NOMO-1 treated with dmso at 0.1 percent for 144 hours (cell line): ENCODE measurements at regions not wholly inside any gene's neighbourhood (a gene's known extent, or its start where the extent isn't known, plus 50 kb on each side); places are given as distances from the start of the nearest gene placed in this dataset.
"Not testable (repeated sequence)": the region's sequence is repeated elsewhere in the genome, so short reads cannot be mapped to it uniquely, and the experiment has no call there.

ENCODE experiments used
- DNase-seq: peaks from one replicate; lab custom pipeline; 2025; ENCODE audit not compliant: unreplicated experiment; lab: John Stamatoyannopoulos, UW

GRCh38 chr5:104456122-104456521 is 893.5 kb upstream of the NUDT12 start:
- DNase-seq = no peak

GRCh38 chr5:104452550-104452949 is 890.0 kb upstream of the NUDT12 start:
- DNase-seq = no peak

- not testable (repeated sequence) for DNase-seq
These were observed 889.3 kb upstream of the NUDT12 start for GRCh38 chr5:104451911-104452310.

GRCh38 chr5:104444656-104445055 is 882.1 kb upstream of the NUDT12 start:
- no peak for DNase-seq

GRCh38 chr5:104443706-104444105 is 881.1 kb upstream of the NUDT12 start:
- DNase-seq = no peak

GRCh38 chr5:104431981-104432380 is 869.4 kb upstream of the NUDT12 start:
- no peak for DNase-seq

- no peak for DNase-seq
These were observed 868.5 kb upstream of the NUDT12 start for GRCh38 chr5:104431002-104431620.

- DNase-seq = no peak
These were observed 867.3 kb upstream of the NUDT12 start for GRCh38 chr5:104429911-104430310.

- no peak for DNase-seq
These were observed 858.8 kb upstream of the NUDT12 start for GRCh38 chr5:104421431-104421830.

GRCh38 chr5:104418056-104418455 is 855.5 kb upstream of the NUDT12 start:
- DNase-seq = no peak

GRCh38 chr5:104412649-104413240 is 850.2 kb upstream of the NUDT12 start:
- no peak for DNase-seq

GRCh38 chr5:104400941-104401340 is 838.4 kb upstream of the NUDT12 start:
- DNase-seq = no peak

- no peak for DNase-seq
These were observed 823.3 kb upstream of the NUDT12 start for GRCh38 chr5:104385906-104386305.

GRCh38 chr5:104375345-104375744 is 812.8 kb upstream of the NUDT12 start:
- no peak for DNase-seq

- DNase-seq = no peak
These were observed 810.2 kb upstream of the NUDT12 start for GRCh38 chr5:104372796-104373195.

GRCh38 chr5:104372376-104372775 is 809.8 kb upstream of the NUDT12 start:
- no peak for DNase-seq

GRCh38 chr5:104370523-104370922 is 807.9 kb upstream of the NUDT12 start:
- DNase-seq = no peak

- DNase-seq = no peak
These were observed 805.4 kb upstream of the NUDT12 start for GRCh38 chr5:104367978-104368377.

- no peak for DNase-seq
These were observed 801.0 kb upstream of the NUDT12 start for GRCh38 chr5:104363567-104363966.

GRCh38 chr5:104361932-104362331 is 799.3 kb upstream of the NUDT12 start:
- DNase-seq = no peak

GRCh38 chr5:104355350-104355749 is 792.8 kb upstream of the NUDT12 start:
- DNase-seq = no peak

- DNase-seq = no peak
These were observed 790.8 kb upstream of the NUDT12 start for GRCh38 chr5:104353371-104353770.

GRCh38 chr5:104352954-104353353 is 790.4 kb upstream of the NUDT12 start:
- DNase-seq = no peak
